ENCODE measurements at regions not wholly inside any gene's neighbourhood (a gene's known extent, or its start where the extent isn't known, plus 50 kb on each side); places are given as distances from the start of the nearest gene placed in this dataset.

DNA sequence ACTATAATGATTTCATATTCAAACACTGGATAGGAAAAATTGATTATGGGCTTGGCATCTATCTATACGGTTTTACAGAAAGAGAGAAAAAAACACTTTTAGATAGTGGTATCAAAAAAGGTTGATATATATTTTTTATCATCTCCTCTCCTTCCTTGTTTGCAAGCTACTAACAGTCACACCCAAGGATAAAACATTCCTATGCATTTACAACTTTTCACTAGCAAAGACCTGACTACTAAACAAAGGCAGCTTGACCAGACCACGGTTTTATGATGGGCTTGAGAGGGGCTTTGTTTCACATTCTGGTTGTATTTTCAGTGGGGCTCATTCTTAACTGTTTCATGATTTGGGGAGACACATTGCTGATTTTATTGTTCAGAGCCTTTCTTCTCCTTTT is 477.6 kb upstream of the CITED2 start:
- TF ChIP-seq, protein P1, sequence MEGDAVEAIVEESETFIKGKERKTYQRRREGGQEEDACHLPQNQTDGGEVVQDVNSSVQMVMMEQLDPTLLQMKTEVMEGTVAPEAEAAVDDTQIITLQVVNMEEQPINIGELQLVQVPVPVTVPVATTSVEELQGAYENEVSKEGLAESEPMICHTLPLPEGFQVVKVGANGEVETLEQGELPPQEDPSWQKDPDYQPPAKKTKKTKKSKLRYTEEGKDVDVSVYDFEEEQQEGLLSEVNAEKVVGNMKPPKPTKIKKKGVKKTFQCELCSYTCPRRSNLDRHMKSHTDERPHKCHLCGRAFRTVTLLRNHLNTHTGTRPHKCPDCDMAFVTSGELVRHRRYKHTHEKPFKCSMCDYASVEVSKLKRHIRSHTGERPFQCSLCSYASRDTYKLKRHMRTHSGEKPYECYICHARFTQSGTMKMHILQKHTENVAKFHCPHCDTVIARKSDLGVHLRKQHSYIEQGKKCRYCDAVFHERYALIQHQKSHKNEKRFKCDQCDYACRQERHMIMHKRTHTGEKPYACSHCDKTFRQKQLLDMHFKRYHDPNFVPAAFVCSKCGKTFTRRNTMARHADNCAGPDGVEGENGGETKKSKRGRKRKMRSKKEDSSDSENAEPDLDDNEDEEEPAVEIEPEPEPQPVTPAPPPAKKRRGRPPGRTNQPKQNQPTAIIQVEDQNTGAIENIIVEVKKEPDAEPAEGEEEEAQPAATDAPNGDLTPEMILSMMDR (IDR thresholded peaks at IDR 0.05; ENCODE audit: control insufficient read depth, extremely low read depth, insufficient read depth), result no peak

DNA sequence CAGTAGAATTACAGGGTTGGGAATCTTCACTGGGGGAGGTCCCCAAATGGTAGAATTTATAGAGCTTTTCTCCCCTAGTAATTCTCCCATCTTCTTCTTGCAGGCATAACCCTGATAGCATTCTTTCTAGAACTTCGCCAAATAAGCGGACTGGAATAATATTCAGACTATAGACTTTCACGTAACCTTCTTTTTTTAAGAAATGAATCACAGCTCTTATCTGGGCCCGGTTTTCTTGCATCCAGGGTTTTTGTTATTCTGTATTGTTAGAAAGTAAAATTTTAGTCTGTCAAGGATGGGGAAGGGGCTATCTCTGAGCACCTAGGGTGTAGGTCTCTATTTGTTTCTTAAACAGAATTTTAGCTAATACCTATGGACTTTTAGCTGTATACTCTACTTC is 476.8 kb upstream of the CITED2 start:
- DNase-seq (ENCODE audit: low read depth), result no peak
- no peak overlapping the region for H3K4me3 ChIP-seq (ENCODE audit: low read depth, low read length)
- TF ChIP-seq, protein P1 (IDR thresholded peaks at IDR 0.05; ENCODE audit: control insufficient read depth, extremely low read depth, insufficient read depth), result no peak

More for the DNA sequence above, 477.6 kb upstream of the CITED2 start:
- H3K4me3 ChIP-seq (ENCODE audit: low read depth, low read length), result no peak overlapping the region
- no peak for DNase-seq (ENCODE audit: low read depth)

- TF ChIP-seq, protein P1 (IDR thresholded peaks at IDR 0.05; ENCODE audit: control insufficient read depth, extremely low read depth, insufficient read depth), result no peak
- H3K4me3 ChIP-seq (ENCODE audit: low read depth, low read length), result no peak overlapping the region
- DNase-seq (ENCODE audit: low read depth), result no peak
These were observed 476.1 kb upstream of the CITED2 start for GRCh38 chr6:139850512-139850911.

GRCh38 chr6:139847457-139847813 is 473.0 kb upstream of the CITED2 start:
- DNase-seq (ENCODE audit: low read depth), result no peak
- H3K4me3 ChIP-seq (ENCODE audit: low read depth, low read length), result no peak overlapping the region
- TF ChIP-seq, protein P1 (IDR thresholded peaks at IDR 0.05; ENCODE audit: control insufficient read depth, extremely low read depth, insufficient read depth), result no peak

DNA sequence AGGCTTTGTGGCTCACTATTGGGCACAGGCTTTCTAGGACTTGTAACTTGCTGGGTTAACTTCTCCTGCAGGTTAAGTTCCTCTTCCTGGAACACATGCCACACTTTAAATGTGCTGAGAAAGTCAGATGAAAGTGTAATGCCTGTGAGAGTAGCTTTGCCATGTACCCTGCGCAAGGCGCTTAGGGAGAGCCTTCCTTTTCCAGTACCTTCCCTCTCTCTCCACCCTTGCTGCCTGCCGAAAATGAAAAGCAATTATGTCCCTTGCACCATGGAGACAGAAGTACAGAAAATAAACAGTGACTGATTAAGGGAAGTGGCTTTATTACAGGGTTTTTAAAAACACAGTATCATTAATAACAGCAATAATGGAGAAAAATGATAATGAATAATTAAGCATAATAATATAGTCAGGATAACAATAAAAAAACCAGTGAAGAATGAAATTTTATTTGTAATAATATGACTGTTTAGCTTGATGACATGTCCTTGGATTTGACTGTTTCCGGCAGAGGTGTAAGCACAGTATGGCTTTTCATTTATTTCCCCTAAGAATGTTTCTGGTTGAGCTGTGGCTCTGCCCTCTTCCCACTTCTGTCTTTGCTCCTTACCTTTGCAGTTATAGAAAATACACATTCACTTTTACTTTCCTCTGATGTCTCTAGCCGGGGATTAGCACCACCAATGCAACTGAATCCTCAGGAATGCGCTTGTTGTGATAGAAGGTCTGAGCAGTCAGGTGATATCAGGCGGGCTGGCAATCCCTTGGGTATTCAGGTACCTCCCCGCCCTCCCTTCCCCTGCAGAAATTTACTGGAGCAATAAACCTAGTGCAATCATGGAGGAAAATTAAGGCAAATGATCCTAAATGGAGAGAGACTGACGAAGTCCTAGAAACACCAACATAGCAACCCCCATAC is 472.3 kb upstream of the CITED2 start:
- no peak overlapping the region for H3K4me3 ChIP-seq (ENCODE audit: low read depth, low read length)

DNA sequence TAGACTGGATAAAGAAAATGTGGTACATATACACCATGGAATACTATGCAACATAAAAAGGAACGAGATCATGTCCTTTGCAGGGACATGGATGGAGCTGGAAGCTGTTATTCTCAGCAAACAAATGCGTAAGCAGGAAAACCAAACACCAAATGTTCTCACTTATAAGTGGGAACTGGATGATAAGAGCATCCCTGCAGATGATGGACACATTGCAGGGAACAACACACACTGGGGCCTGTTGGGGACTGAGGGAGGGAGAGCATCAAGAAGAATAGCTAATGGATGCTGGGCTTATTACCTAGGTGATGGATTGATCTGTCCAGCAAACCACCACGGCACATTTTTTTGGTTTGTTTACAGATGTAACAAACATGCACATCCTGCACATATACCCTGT is 470.5 kb upstream of the CITED2 start:
- TF ChIP-seq, protein P1 (IDR thresholded peaks at IDR 0.05; ENCODE audit: control insufficient read depth, extremely low read depth, insufficient read depth), result no peak
- DNase-seq (ENCODE audit: low read depth), result no peak
- no peak overlapping the region for H3K4me3 ChIP-seq (ENCODE audit: low read depth, low read length)

More for the DNA sequence above, 472.3 kb upstream of the CITED2 start:
- DNase-seq (ENCODE audit: low read depth), result no peak
- TF ChIP-seq, protein P1 (IDR thresholded peaks at IDR 0.05; ENCODE audit: control insufficient read depth, extremely low read depth, insufficient read depth), result no peak
